WTC11 (cell line): ENCODE measurements at regions not wholly inside any gene's neighbourhood (a gene's known extent, or its start where the extent isn't known, plus 50 kb on each side); places are given as distances from the start of the nearest gene placed in this dataset.

Experiments
- ATAC-seq: fragments of 200-7000 bp; cut with Tn5 transposase; 2 replicates; pipeline ENCODE4 v1.10.0; 2021; ENCODE audit warnings: mild to moderate bottlenecking, moderate library complexity
- CTCF ChIA-PET: fragments of 300-600 bp; sonication (Branson Sonifier 250); formaldehyde crosslinking; loops from one replicate; lab custom pipeline; 2021; ENCODE audit warnings: antibody characterized with exemption; lab: Charles Lee
- POLR2A ChIA-PET: fragments of 350-600 bp; sonication (Branson Sonifier 250); formaldehyde crosslinking; loops from one replicate; lab custom pipeline; 2021; ENCODE audit warnings: antibody characterized with exemption; lab: Charles Lee
- DNase-seq: peaks from one replicate; pipeline ENCODE4 v3.0.0; 2021; ENCODE audit warnings: low spot score
- H3K27ac Mint-ChIP-seq: 2 replicates; pipeline ENCODE4 v1.8.0; 2021; ENCODE audit warnings: mixed read lengths
- H3K27me3 Mint-ChIP-seq: 2 replicates; pipeline ENCODE4 v1.8.0; 2021; ENCODE audit warnings: low read depth, mild to moderate bottlenecking, moderate library complexity, mixed read lengths
- H3K36me3 Mint-ChIP-seq: 2 replicates; pipeline ENCODE4 v1.8.0; 2021; ENCODE audit warnings: mixed read lengths
- H3K4me1 Mint-ChIP-seq: 2 replicates; pipeline ENCODE4 v1.8.0; 2022; ENCODE audit warnings: mixed read lengths
- H3K4me3 Mint-ChIP-seq: 2 replicates; pipeline ENCODE4 v1.8.0; 2021; ENCODE audit warnings: mild to moderate bottlenecking, moderate library complexity, mixed read lengths
- H3K9me3 Mint-ChIP-seq: 2 replicates; pipeline ENCODE4 v1.8.0; 2021; ENCODE audit warnings: mixed read lengths
- CREB1 ChIP-seq: sonication (generic); formaldehyde crosslinking; IDR thresholded peaks from 2 replicates; pipeline ENCODE4 v1.8.0; 2023; ENCODE audit warnings: mild to moderate bottlenecking, missing genetic modification reagents
- EMX1 ChIP-seq: fragments of 250-450 bp; sonication (Bioruptor Pico); IDR thresholded peaks from 2 replicates; pipeline ENCODE4 v1.8.0; 2021; ENCODE audit warnings: mild to moderate bottlenecking
- FOXK1 ChIP-seq: sonication (generic); formaldehyde crosslinking; IDR thresholded peaks from 2 replicates; pipeline ENCODE4 v1.8.0; 2022; ENCODE audit warnings: mild to moderate bottlenecking, moderate library complexity, missing genetic modification reagents
- GABPB1 ChIP-seq: sonication (generic); formaldehyde crosslinking; IDR thresholded peaks from 2 replicates; pipeline ENCODE4 v1.8.1; 2023; ENCODE audit warnings: mild to moderate bottlenecking, missing genetic modification reagents
- MXD4 ChIP-seq: fragments of 250-450 bp; sonication (Bioruptor Pico); IDR thresholded peaks from 2 replicates; pipeline ENCODE4 v1.8.0; 2021; ENCODE audit warnings: mild to moderate bottlenecking, moderate library complexity, borderline replicate concordance
- OVOL2 ChIP-seq: fragments of 250-450 bp; sonication (Bioruptor Pico); IDR thresholded peaks from 2 replicates; pipeline ENCODE4 v1.9.0; 2021; ENCODE audit warnings: mild to moderate bottlenecking, borderline replicate concordance
- SMAD3 ChIP-seq: sonication (generic); formaldehyde crosslinking; IDR thresholded peaks from 2 replicates; pipeline ENCODE4 v1.8.0; 2022; ENCODE audit warnings: missing genetic modification reagents, mild to moderate bottlenecking, borderline replicate concordance
- SMAD4 ChIP-seq: sonication (generic); formaldehyde crosslinking; IDR thresholded peaks from 2 replicates; pipeline ENCODE4 v1.8.0; 2022; ENCODE audit warnings: mild to moderate bottlenecking, missing genetic modification reagents
- SP1 ChIP-seq: sonication (generic); formaldehyde crosslinking; conservative IDR thresholded peaks from 2 replicates; pipeline ENCODE4 v1.8.1; 2022; ENCODE audit warnings: missing genetic modification reagents
- ZNF317 ChIP-seq: sonication (generic); formaldehyde crosslinking; IDR thresholded peaks from 2 replicates; pipeline ENCODE4 v1.8.1; 2023; ENCODE audit warnings: low read depth, mild to moderate bottlenecking, moderate library complexity, missing genetic modification reagents, borderline replicate concordance
- ZNF416 ChIP-seq: fragments of 250-450 bp; sonication (Bioruptor Pico); IDR thresholded peaks from 2 replicates; pipeline ENCODE4 v1.9.0; 2021; ENCODE audit warnings: mild to moderate bottlenecking, inconsistent platforms
- ZNF423 ChIP-seq: fragments of 250-450 bp; sonication (Bioruptor Pico); IDR thresholded peaks from 2 replicates; pipeline ENCODE4 v2.1.2; 2022; ENCODE audit warnings: mild to moderate bottlenecking, moderate library complexity
- TF ChIP-seq, protein P1 (sequence below): sonication (generic); formaldehyde crosslinking; IDR thresholded peaks from 2 replicates; pipeline ENCODE4 v1.8.1; 2022; ENCODE audit warnings: mild to moderate bottlenecking, moderate library complexity, missing genetic modification reagents
- TF ChIP-seq, protein P2 (sequence below): sonication (generic); formaldehyde crosslinking; IDR thresholded peaks from 2 replicates; pipeline ENCODE4 v1.8.1; 2023; ENCODE audit warnings: mild to moderate bottlenecking, missing genetic modification reagents, moderate library complexity
- TF ChIP-seq, protein P3 (sequence below): sonication (generic); formaldehyde crosslinking; IDR thresholded peaks from 2 replicates; pipeline ENCODE4 v1.8.0; 2023; ENCODE audit warnings: missing genetic modification reagents
- TF ChIP-seq, protein P4 (sequence below): sonication (generic); formaldehyde crosslinking; IDR thresholded peaks from 2 replicates; pipeline ENCODE4 v1.8.0; 2022; ENCODE audit warnings: missing genetic modification reagents
- TF ChIP-seq, protein P5 (sequence below): sonication (generic); formaldehyde crosslinking; conservative IDR thresholded peaks from 2 replicates; pipeline ENCODE4 v1.8.1; 2022; ENCODE audit warnings: mild to moderate bottlenecking, missing genetic modification reagents
- TF ChIP-seq, protein P6 (sequence below): sonication (generic); formaldehyde crosslinking; IDR thresholded peaks from 2 replicates; pipeline ENCODE4 v1.8.0; 2022; ENCODE audit warnings: mild to moderate bottlenecking, missing genetic modification reagents
- TF ChIP-seq, protein P7 (sequence below): fragments of 250-450 bp; sonication (Bioruptor Pico); IDR thresholded peaks from 2 replicates; pipeline ENCODE4 v1.8.0; 2021; ENCODE audit warnings: mild to moderate bottlenecking

GRCh38 chr21:34205811-34206571 is 132.6 kb downstream of the MRPS6 start (continued):
- TF ChIP-seq, protein P1, sequence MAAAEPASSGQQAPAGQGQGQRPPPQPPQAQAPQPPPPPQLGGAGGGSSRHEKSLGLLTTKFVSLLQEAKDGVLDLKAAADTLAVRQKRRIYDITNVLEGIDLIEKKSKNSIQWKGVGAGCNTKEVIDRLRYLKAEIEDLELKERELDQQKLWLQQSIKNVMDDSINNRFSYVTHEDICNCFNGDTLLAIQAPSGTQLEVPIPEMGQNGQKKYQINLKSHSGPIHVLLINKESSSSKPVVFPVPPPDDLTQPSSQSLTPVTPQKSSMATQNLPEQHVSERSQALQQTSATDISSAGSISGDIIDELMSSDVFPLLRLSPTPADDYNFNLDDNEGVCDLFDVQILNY (CRISPR knock-in tag), result no peak
- TF ChIP-seq, protein P2, sequence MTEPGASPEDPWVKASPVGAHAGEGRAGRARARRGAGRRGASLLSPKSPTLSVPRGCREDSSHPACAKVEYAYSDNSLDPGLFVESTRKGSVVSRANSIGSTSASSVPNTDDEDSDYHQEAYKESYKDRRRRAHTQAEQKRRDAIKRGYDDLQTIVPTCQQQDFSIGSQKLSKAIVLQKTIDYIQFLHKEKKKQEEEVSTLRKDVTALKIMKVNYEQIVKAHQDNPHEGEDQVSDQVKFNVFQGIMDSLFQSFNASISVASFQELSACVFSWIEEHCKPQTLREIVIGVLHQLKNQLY (CRISPR knock-in tag), result no peak
- TF ChIP-seq ZNF317 (no peak), CREB1 (CRISPR knock-in tag) (no peak), SP1 (no peak), SMAD4 (no peak)
- TF ChIP-seq, protein P3, sequence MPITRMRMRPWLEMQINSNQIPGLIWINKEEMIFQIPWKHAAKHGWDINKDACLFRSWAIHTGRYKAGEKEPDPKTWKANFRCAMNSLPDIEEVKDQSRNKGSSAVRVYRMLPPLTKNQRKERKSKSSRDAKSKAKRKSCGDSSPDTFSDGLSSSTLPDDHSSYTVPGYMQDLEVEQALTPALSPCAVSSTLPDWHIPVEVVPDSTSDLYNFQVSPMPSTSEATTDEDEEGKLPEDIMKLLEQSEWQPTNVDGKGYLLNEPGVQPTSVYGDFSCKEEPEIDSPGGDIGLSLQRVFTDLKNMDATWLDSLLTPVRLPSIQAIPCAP, result no peak

GRCh38 chr21:34213959-34214358 is 140.6 kb downstream of the MRPS6 start:
- H3K27ac Mint-ChIP-seq, result no peak overlapping the region
- H3K27me3 Mint-ChIP-seq, result no peaks in the 10 kb centered on the region
- ChIA-PET CTCF (no interaction called here), POLR2A (no interaction called here)
- H3K4me1 Mint-ChIP-seq, result peaks cover 3% of the 10 kb centered on the region; the same call in 1 of the 2 replicates
- H3K4me3 Mint-ChIP-seq, result no peak overlapping the region
- TF ChIP-seq, protein P4, sequence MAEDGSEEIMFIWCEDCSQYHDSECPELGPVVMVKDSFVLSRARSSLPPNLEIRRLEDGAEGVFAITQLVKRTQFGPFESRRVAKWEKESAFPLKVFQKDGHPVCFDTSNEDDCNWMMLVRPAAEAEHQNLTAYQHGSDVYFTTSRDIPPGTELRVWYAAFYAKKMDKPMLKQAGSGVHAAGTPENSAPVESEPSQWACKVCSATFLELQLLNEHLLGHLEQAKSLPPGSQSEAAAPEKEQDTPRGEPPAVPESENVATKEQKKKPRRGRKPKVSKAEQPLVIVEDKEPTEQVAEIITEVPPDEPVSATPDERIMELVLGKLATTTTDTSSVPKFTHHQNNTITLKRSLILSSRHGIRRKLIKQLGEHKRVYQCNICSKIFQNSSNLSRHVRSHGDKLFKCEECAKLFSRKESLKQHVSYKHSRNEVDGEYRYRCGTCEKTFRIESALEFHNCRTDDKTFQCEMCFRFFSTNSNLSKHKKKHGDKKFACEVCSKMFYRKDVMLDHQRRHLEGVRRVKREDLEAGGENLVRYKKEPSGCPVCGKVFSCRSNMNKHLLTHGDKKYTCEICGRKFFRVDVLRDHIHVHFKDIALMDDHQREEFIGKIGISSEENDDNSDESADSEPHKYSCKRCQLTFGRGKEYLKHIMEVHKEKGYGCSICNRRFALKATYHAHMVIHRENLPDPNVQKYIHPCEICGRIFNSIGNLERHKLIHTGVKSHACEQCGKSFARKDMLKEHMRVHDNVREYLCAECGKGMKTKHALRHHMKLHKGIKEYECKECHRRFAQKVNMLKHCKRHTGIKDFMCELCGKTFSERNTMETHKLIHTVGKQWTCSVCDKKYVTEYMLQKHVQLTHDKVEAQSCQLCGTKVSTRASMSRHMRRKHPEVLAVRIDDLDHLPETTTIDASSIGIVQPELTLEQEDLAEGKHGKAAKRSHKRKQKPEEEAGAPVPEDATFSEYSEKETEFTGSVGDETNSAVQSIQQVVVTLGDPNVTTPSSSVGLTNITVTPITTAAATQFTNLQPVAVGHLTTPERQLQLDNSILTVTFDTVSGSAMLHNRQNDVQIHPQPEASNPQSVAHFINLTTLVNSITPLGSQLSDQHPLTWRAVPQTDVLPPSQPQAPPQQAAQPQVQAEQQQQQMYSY (CRISPR knock-in tag), result no peak
- TF ChIP-seq, protein P5, sequence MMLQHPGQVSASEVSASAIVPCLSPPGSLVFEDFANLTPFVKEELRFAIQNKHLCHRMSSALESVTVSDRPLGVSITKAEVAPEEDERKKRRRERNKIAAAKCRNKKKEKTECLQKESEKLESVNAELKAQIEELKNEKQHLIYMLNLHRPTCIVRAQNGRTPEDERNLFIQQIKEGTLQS (CRISPR knock-in tag), result no peak
- TF ChIP-seq EMX1 (CRISPR knock-in tag) (no peak), ZNF416 (CRISPR knock-in tag) (no peak), SMAD3 (CRISPR knock-in tag) (no peak), FOXK1 (CRISPR knock-in tag) (no peak), OVOL2 (no peak), MXD4 (CRISPR knock-in tag) (no peak), GABPB1 (CRISPR knock-in tag) (no peak), ZNF423 (CRISPR knock-in tag) (no peak)
- TF ChIP-seq, protein P6, sequence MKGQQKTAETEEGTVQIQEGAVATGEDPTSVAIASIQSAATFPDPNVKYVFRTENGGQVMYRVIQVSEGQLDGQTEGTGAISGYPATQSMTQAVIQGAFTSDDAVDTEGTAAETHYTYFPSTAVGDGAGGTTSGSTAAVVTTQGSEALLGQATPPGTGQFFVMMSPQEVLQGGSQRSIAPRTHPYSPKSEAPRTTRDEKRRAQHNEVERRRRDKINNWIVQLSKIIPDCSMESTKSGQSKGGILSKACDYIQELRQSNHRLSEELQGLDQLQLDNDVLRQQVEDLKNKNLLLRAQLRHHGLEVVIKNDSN (CRISPR knock-in tag), result no peak
- TF ChIP-seq, protein P1 (CRISPR knock-in tag), result no peak
- TF ChIP-seq, protein P7, sequence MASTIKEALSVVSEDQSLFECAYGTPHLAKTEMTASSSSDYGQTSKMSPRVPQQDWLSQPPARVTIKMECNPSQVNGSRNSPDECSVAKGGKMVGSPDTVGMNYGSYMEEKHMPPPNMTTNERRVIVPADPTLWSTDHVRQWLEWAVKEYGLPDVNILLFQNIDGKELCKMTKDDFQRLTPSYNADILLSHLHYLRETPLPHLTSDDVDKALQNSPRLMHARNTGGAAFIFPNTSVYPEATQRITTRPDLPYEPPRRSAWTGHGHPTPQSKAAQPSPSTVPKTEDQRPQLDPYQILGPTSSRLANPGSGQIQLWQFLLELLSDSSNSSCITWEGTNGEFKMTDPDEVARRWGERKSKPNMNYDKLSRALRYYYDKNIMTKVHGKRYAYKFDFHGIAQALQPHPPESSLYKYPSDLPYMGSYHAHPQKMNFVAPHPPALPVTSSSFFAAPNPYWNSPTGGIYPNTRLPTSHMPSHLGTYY (CRISPR knock-in tag), result no peak
- peaks cover 20% of the 10 kb centered on the region for H3K36me3 Mint-ChIP-seq
- ATAC-seq (no peak), DNase-seq (no peak)
- peaks cover 24% of the 10 kb centered on the region for H3K9me3 Mint-ChIP-seq
